ENCODE measurements at regions not wholly inside any gene's neighbourhood (a gene's known extent, or its start where the extent isn't known, plus 50 kb on each side); places are given as distances from the start of the nearest gene placed in this dataset.

GRCh38 chr3:9301091-9301490 lies 51.6 kb upstream of the SRGAP3 start:
- ATAC-seq (ENCODE audit: low read depth) (no peak), DNase-seq (ENCODE audit: low spot score in 2 of 2) (no peak)
- peaks cover 7% of the 10 kb centered on the region for H3K4me1 Mint-ChIP-seq
- H3K27me3 Mint-ChIP-seq, result peaks cover 9% of the 10 kb centered on the region
- H3K36me3 Mint-ChIP-seq, result no peaks in the 10 kb centered on the region
- no peak overlapping the region for H3K4me3 Mint-ChIP-seq
- peaks cover 4% of the 10 kb centered on the region for H3K9me3 Mint-ChIP-seq
- H3K27ac Mint-ChIP-seq, result no peak overlapping the region

GRCh38 chr3:9301798-9302197 lies 52.4 kb upstream of the SRGAP3 start:
- Mint-ChIP-seq H3K4me3 (no peak overlapping the region), H3K27ac (no peak overlapping the region), H3K9me3 (peaks cover 4% of the 10 kb centered on the region), H3K4me1 (peaks cover 7% of the 10 kb centered on the region), H3K27me3 (peaks cover 9% of the 10 kb centered on the region), H3K36me3 (no peaks in the 10 kb centered on the region)
- DNase-seq (ENCODE audit: low spot score in 2 of 2) (no peak), ATAC-seq (ENCODE audit: low read depth) (no peak)

- ATAC-seq (ENCODE audit: low read depth) (peak; percentile 98), DNase-seq (ENCODE audit: low spot score in 2 of 2) (peak; percentile 66 to 71)
- peaks cover 9% of the 10 kb centered on the region for H3K27me3 Mint-ChIP-seq
- H3K27ac Mint-ChIP-seq, result no peak overlapping the region
- no peak overlapping the region for H3K4me3 Mint-ChIP-seq
- peaks cover 4% of the 10 kb centered on the region for H3K9me3 Mint-ChIP-seq
- no peaks in the 10 kb centered on the region for H3K36me3 Mint-ChIP-seq
- peaks cover 7% of the 10 kb centered on the region for H3K4me1 Mint-ChIP-seq
Observed at GRCh38 chr3:9302425-9303181, 53.2 kb upstream of the SRGAP3 start.

GRCh38 chr3:9308298-9308990 lies 54.4 kb upstream of the THUMPD3 start:
- DNase-seq (ENCODE audit: low spot score in 2 of 2), result no peak
- ATAC-seq (ENCODE audit: low read depth), result no peak
- no peak overlapping the region for H3K27ac Mint-ChIP-seq
- no peak overlapping the region for H3K4me3 Mint-ChIP-seq
- H3K27me3 Mint-ChIP-seq, result peaks cover 5% of the 10 kb centered on the region
- no peaks in the 10 kb centered on the region for H3K4me1 Mint-ChIP-seq
- no peaks in the 10 kb centered on the region for H3K9me3 Mint-ChIP-seq
- no peaks in the 10 kb centered on the region for H3K36me3 Mint-ChIP-seq

GRCh38 chr3:9310043-9310442 lies 52.8 kb upstream of the THUMPD3 start:
- H3K27ac Mint-ChIP-seq, result no peak overlapping the region
- H3K9me3 Mint-ChIP-seq, result no peaks in the 10 kb centered on the region
- H3K27me3 Mint-ChIP-seq, result peaks cover 8% of the 10 kb centered on the region
- no peak overlapping the region for H3K4me3 Mint-ChIP-seq
- H3K36me3 Mint-ChIP-seq, result no peaks in the 10 kb centered on the region
- no peaks in the 10 kb centered on the region for H3K4me1 Mint-ChIP-seq
- no peak for ATAC-seq (ENCODE audit: low read depth)
- DNase-seq (ENCODE audit: low spot score in 2 of 2), result no peak

GRCh38 chr3:9311228-9311627 lies 51.6 kb upstream of the THUMPD3 start:
- DNase-seq (ENCODE audit: low spot score in 2 of 2), result no peak
- H3K27me3 Mint-ChIP-seq, result peaks cover 8% of the 10 kb centered on the region

More at GRCh38 chr3:9311228-9311627, 51.6 kb upstream of the THUMPD3 start:
- H3K9me3 Mint-ChIP-seq, result no peaks in the 10 kb centered on the region
- no peaks in the 10 kb centered on the region for H3K36me3 Mint-ChIP-seq
- H3K4me3 Mint-ChIP-seq, result no peak overlapping the region
- no peak overlapping the region for H3K27ac Mint-ChIP-seq
- H3K4me1 Mint-ChIP-seq, result no peaks in the 10 kb centered on the region
- no peak for ATAC-seq (ENCODE audit: low read depth)

Measured in memory B cell (primary cell).